ENCODE measurements at regions not wholly inside any gene's neighbourhood (a gene's known extent, or its start where the extent isn't known, plus 50 kb on each side); places are given as distances from the start of the nearest gene placed in this dataset.

- H3K36me3 ChIP-seq (ENCODE audit: control insufficient read depth in 2 of 2, insufficient read depth in 2 of 2, low read length in 2 of 2), result no peaks in the 10 kb centered on the region
- no peak overlapping the region for H3K9ac ChIP-seq (ENCODE audit: low read length in 2 of 2)
- H3K27me3 ChIP-seq (ENCODE audit: control insufficient read depth in 1 of 2, insufficient read depth in 2 of 2, low read length in 2 of 2), result no peaks in the 10 kb centered on the region
- no peak overlapping the region for H3K4me3 ChIP-seq (ENCODE audit: low read length in 2 of 2)
- H3K27ac ChIP-seq (ENCODE audit: low read length), result no peak overlapping the region
- no peaks in the 10 kb centered on the region for H3K9me3 ChIP-seq (ENCODE audit: control insufficient read depth in 2 of 2, low read length in 2 of 2)
- H3K4me1 ChIP-seq (ENCODE audit: control insufficient read depth, insufficient read depth, low read length), result no peaks in the 10 kb centered on the region
Observed at GRCh38 chr7:25481891-25482290, 253.6 kb upstream of the NPVF start.

- H3K9ac ChIP-seq (ENCODE audit: low read length in 2 of 2), result no peak overlapping the region
- no peaks in the 10 kb centered on the region for H3K36me3 ChIP-seq (ENCODE audit: control insufficient read depth in 2 of 2, insufficient read depth in 2 of 2, low read length in 2 of 2)
- H3K4me1 ChIP-seq (ENCODE audit: control insufficient read depth, insufficient read depth, low read length), result no peaks in the 10 kb centered on the region
Observed at GRCh38 chr7:25482631-25483030, 254.3 kb upstream of the NPVF start.

GRCh38 chr7:25485026-25485425, 256.7 kb upstream of the NPVF start:
- H3K4me1 ChIP-seq (ENCODE audit: control insufficient read depth, insufficient read depth, low read length), result no peaks in the 10 kb centered on the region
- H3K9ac ChIP-seq (ENCODE audit: low read length in 2 of 2), result no peak overlapping the region
- no peaks in the 10 kb centered on the region for H3K9me3 ChIP-seq (ENCODE audit: control insufficient read depth in 2 of 2, low read length in 2 of 2)
- no peaks in the 10 kb centered on the region for H3K36me3 ChIP-seq (ENCODE audit: control insufficient read depth in 2 of 2, insufficient read depth in 2 of 2, low read length in 2 of 2)
- H3K27me3 ChIP-seq (ENCODE audit: control insufficient read depth in 1 of 2, insufficient read depth in 2 of 2, low read length in 2 of 2), result no peaks in the 10 kb centered on the region
- no peak overlapping the region for H3K27ac ChIP-seq (ENCODE audit: low read length)
- no peak overlapping the region for H3K4me3 ChIP-seq (ENCODE audit: low read length in 2 of 2)

More at GRCh38 chr7:25482631-25483030, 254.3 kb upstream of the NPVF start:
- Histone ChIP-seq H3K27ac (ENCODE audit: low read length) (no peak overlapping the region), H3K27me3 (ENCODE audit: control insufficient read depth in 1 of 2, insufficient read depth in 2 of 2, low read length in 2 of 2) (no peaks in the 10 kb centered on the region), H3K9me3 (ENCODE audit: control insufficient read depth in 2 of 2, low read length in 2 of 2) (no peaks in the 10 kb centered on the region), H3K4me3 (ENCODE audit: low read length in 2 of 2) (no peak overlapping the region)

GRCh38 chr7:25486656-25487055, 258.4 kb upstream of the NPVF start:
- Histone ChIP-seq H3K27me3 (ENCODE audit: control insufficient read depth in 1 of 2, insufficient read depth in 2 of 2, low read length in 2 of 2) (no peaks in the 10 kb centered on the region), H3K4me1 (ENCODE audit: control insufficient read depth, insufficient read depth, low read length) (no peaks in the 10 kb centered on the region), H3K9ac (ENCODE audit: low read length in 2 of 2) (no peak overlapping the region), H3K9me3 (ENCODE audit: control insufficient read depth in 2 of 2, low read length in 2 of 2) (no peaks in the 10 kb centered on the region), H3K27ac (ENCODE audit: low read length) (no peak overlapping the region), H3K36me3 (ENCODE audit: control insufficient read depth in 2 of 2, insufficient read depth in 2 of 2, low read length in 2 of 2) (no peaks in the 10 kb centered on the region), H3K4me3 (ENCODE audit: low read length in 2 of 2) (no peak overlapping the region)

GRCh38 chr7:25493805-25494366, 265.6 kb upstream of the NPVF start:
- Histone ChIP-seq H3K4me3 (ENCODE audit: low read length in 2 of 2) (no peak overlapping the region), H3K9me3 (ENCODE audit: control insufficient read depth in 2 of 2, low read length in 2 of 2) (no peaks in the 10 kb centered on the region), H3K4me1 (ENCODE audit: control insufficient read depth, insufficient read depth, low read length) (peaks cover 4% of the 10 kb centered on the region), H3K36me3 (ENCODE audit: control insufficient read depth in 2 of 2, insufficient read depth in 2 of 2, low read length in 2 of 2) (no peaks in the 10 kb centered on the region), H3K9ac (ENCODE audit: low read length in 2 of 2) (no peak overlapping the region), H3K27me3 (ENCODE audit: control insufficient read depth in 1 of 2, insufficient read depth in 2 of 2, low read length in 2 of 2) (no peaks in the 10 kb centered on the region), H3K27ac (ENCODE audit: low read length) (no peak overlapping the region)

- H3K27ac ChIP-seq (ENCODE audit: low read length), result no peak overlapping the region
- H3K9me3 ChIP-seq (ENCODE audit: control insufficient read depth in 2 of 2, low read length in 2 of 2), result no peaks in the 10 kb centered on the region
- H3K4me1 ChIP-seq (ENCODE audit: control insufficient read depth, insufficient read depth, low read length), result peaks cover 4% of the 10 kb centered on the region
- H3K4me3 ChIP-seq (ENCODE audit: low read length in 2 of 2), result no peak overlapping the region
- H3K27me3 ChIP-seq (ENCODE audit: control insufficient read depth in 1 of 2, insufficient read depth in 2 of 2, low read length in 2 of 2), result no peaks in the 10 kb centered on the region
- no peak overlapping the region for H3K9ac ChIP-seq (ENCODE audit: low read length in 2 of 2)
- H3K36me3 ChIP-seq (ENCODE audit: control insufficient read depth in 2 of 2, insufficient read depth in 2 of 2, low read length in 2 of 2), result no peaks in the 10 kb centered on the region
Observed at GRCh38 chr7:25494896-25495295, 266.6 kb upstream of the NPVF start.

- Histone ChIP-seq H3K9me3 (ENCODE audit: control insufficient read depth in 2 of 2, low read length in 2 of 2) (no peaks in the 10 kb centered on the region), H3K27me3 (ENCODE audit: control insufficient read depth in 1 of 2, insufficient read depth in 2 of 2, low read length in 2 of 2) (no peaks in the 10 kb centered on the region), H3K36me3 (ENCODE audit: control insufficient read depth in 2 of 2, insufficient read depth in 2 of 2, low read length in 2 of 2) (no peaks in the 10 kb centered on the region), H3K27ac (ENCODE audit: low read length) (no peak overlapping the region), H3K4me1 (ENCODE audit: control insufficient read depth, insufficient read depth, low read length) (peaks cover 4% of the 10 kb centered on the region), H3K9ac (ENCODE audit: low read length in 2 of 2) (no peak overlapping the region), H3K4me3 (ENCODE audit: low read length in 2 of 2) (no peak overlapping the region)
Observed at GRCh38 chr7:25495342-25496250, 267.3 kb upstream of the NPVF start.

GRCh38 chr7:25496476-25497368, 268.4 kb upstream of the NPVF start:
- Histone ChIP-seq H3K27ac (ENCODE audit: low read length) (no peak overlapping the region), H3K27me3 (ENCODE audit: control insufficient read depth in 1 of 2, insufficient read depth in 2 of 2, low read length in 2 of 2) (no peaks in the 10 kb centered on the region), H3K9me3 (ENCODE audit: control insufficient read depth in 2 of 2, low read length in 2 of 2) (no peaks in the 10 kb centered on the region), H3K36me3 (ENCODE audit: control insufficient read depth in 2 of 2, insufficient read depth in 2 of 2, low read length in 2 of 2) (no peaks in the 10 kb centered on the region), H3K4me3 (ENCODE audit: low read length in 2 of 2) (no peak overlapping the region), H3K9ac (ENCODE audit: low read length in 2 of 2) (no peak overlapping the region), H3K4me1 (ENCODE audit: control insufficient read depth, insufficient read depth, low read length) (peaks cover 4% of the 10 kb centered on the region)

- Histone ChIP-seq H3K27ac (ENCODE audit: low read length) (no peak overlapping the region), H3K4me1 (ENCODE audit: control insufficient read depth, insufficient read depth, low read length) (peaks cover 2% of the 10 kb centered on the region), H3K36me3 (ENCODE audit: control insufficient read depth in 2 of 2, insufficient read depth in 2 of 2, low read length in 2 of 2) (no peaks in the 10 kb centered on the region), H3K9me3 (ENCODE audit: control insufficient read depth in 2 of 2, low read length in 2 of 2) (no peaks in the 10 kb centered on the region), H3K4me3 (ENCODE audit: low read length in 2 of 2) (no peak overlapping the region), H3K9ac (ENCODE audit: low read length in 2 of 2) (no peak overlapping the region), H3K27me3 (ENCODE audit: control insufficient read depth in 1 of 2, insufficient read depth in 2 of 2, low read length in 2 of 2) (no peaks in the 10 kb centered on the region)
Observed at GRCh38 chr7:25500393-25500921, 272.2 kb upstream of the NPVF start.

- Histone ChIP-seq H3K36me3 (ENCODE audit: control insufficient read depth in 2 of 2, insufficient read depth in 2 of 2, low read length in 2 of 2) (no peaks in the 10 kb centered on the region), H3K9me3 (ENCODE audit: control insufficient read depth in 2 of 2, low read length in 2 of 2) (no peaks in the 10 kb centered on the region), H3K4me3 (ENCODE audit: low read length in 2 of 2) (no peak overlapping the region)
Observed at GRCh38 chr7:25503306-25503705, 275.0 kb upstream of the NPVF start.

More at GRCh38 chr7:25503306-25503705, 275.0 kb upstream of the NPVF start:
- H3K9ac ChIP-seq (ENCODE audit: low read length in 2 of 2), result no peak overlapping the region
- no peak overlapping the region for H3K27ac ChIP-seq (ENCODE audit: low read length)
- H3K27me3 ChIP-seq (ENCODE audit: control insufficient read depth in 1 of 2, insufficient read depth in 2 of 2, low read length in 2 of 2), result no peaks in the 10 kb centered on the region
- H3K4me1 ChIP-seq (ENCODE audit: control insufficient read depth, insufficient read depth, low read length), result no peaks in the 10 kb centered on the region

Measured in stomach smooth muscle (tissue), 2 donors.